HepG2 (cell line): ENCODE measurements at regions not wholly inside any gene's neighbourhood (a gene's known extent, or its start where the extent isn't known, plus 50 kb on each side); places are given as distances from the start of the nearest gene placed in this dataset.

Experiments used
- ATAC-seq: fragments of 200-7000 bp; cut with Tn5 transposase; 3 replicates; pipeline ENCODE4 v1.9.1; 2020; ENCODE audit warnings: mild to moderate bottlenecking, moderate library complexity
- BruUV-seq: library from RNA; stranded (reverse); fragments of 400-500 nt; replicated peaks from 2 replicates; lab custom pipeline; 2021; lab: Mats Ljungman, UMichigan
- CTCF ChIA-PET: fragments of 300-600 bp; formaldehyde crosslinking; extraction: SDS; loops from one replicate; lab custom pipeline; 2021; ENCODE audit warnings: low total read pairs, inconsistent platforms, low intra/inter-chr PET ratio; lab: Yijun Ruan, JAX
- POLR2A ChIA-PET: fragments of 350-600 bp; sonication (Branson Sonifier 250); formaldehyde crosslinking; loops from one replicate; lab custom pipeline; 2020; ENCODE audit warnings: antibody characterized with exemption, inconsistent platforms; lab: Yijun Ruan, JAX
- DNase-seq: peaks from one replicate; pipeline ENCODE4 v3.0.0-alpha.2; 2015; ENCODE audit warnings: low spot score
- FAIRE-seq: peaks from 3 replicates; lab custom pipeline; 2011; peaks lifted over from hg19 to GRCh38; lab: Jason Lieb, UNC
- H2AFZ ChIP-seq: one replicate; pipeline ENCODE4 v1.6.1; 2011; ENCODE audit warnings: low read length, inconsistent platforms
- H3K27ac ChIP-seq: fragments of 300-600 bp; 3 replicates; pipeline ENCODE4 v1.8.0; 2011; ENCODE audit warnings: mixed run types, mild to moderate bottlenecking, mixed read lengths, low read length, inconsistent platforms; ENCODE audit not compliant: insufficient read depth; ENCODE audit errors: extremely low read length
- H3K27me3 ChIP-seq, 2 experiments: fragments of 200-600 bp in 1 of 2; 2 replicates in 1 of 2; 3 replicates in 1 of 2; pipeline versions ENCODE4 v1.6.0 to v1.8.0; 2011; ENCODE audit warnings: low read length in 2 of 2, mild to moderate bottlenecking in 2 of 2, moderate library complexity in 2 of 2, inconsistent platforms in 1 of 2; ENCODE audit not compliant: insufficient read depth in 2 of 2, control insufficient read depth in 1 of 2
- H3K36me3 ChIP-seq, 2 experiments: fragments of 200-600 bp in 1 of 2; replicated peaks in 1 of 2; 2 replicates in 1 of 2; 3 replicates in 1 of 2; pipeline versions ENCODE4 v1.5.1 to v1.8.0; 2011; ENCODE audit warnings: low read length in 2 of 2, inconsistent platforms in 1 of 2; ENCODE audit not compliant: insufficient read depth in 2 of 2, control insufficient read depth in 1 of 2
- H3K4me1 ChIP-seq: 2 replicates; pipeline ENCODE4 v1.5.1; 2012; ENCODE audit warnings: low read length, inconsistent platforms; ENCODE audit not compliant: insufficient read depth
- H3K4me2 ChIP-seq: 2 replicates; pipeline ENCODE4 v1.6.0; 2011; ENCODE audit warnings: low read depth, low read length, inconsistent platforms
- H3K4me3 ChIP-seq, 3 experiments: fragments of 200-600 bp in 1 of 3; sonication (generic), shearing (Covaris generic) in 1 of 3; replicated peaks in 1 of 3; 2 replicates each; pipeline ENCODE4 v1.5.1; 2011 to 2016; ENCODE audit warnings: low read length in 3 of 3, inconsistent platforms in 2 of 3, low read depth in 2 of 3, mild to moderate bottlenecking in 2 of 3, control low read depth in 1 of 3, mixed read lengths in 1 of 3; ENCODE audit not compliant: insufficient read depth in 1 of 3
- H3K79me2 ChIP-seq: one replicate; pipeline ENCODE4 v1.6.1; 2011; ENCODE audit warnings: low read length, inconsistent platforms; ENCODE audit not compliant: insufficient read depth
- H3K9ac ChIP-seq: 2 replicates; pipeline ENCODE4 v1.6.0; 2011; ENCODE audit warnings: mild to moderate bottlenecking, low read depth, low read length, inconsistent platforms; ENCODE audit not compliant: insufficient read depth
- H3K9me3 ChIP-seq: 2 replicates; pipeline ENCODE4 v1.5.1; 2012; ENCODE audit warnings: mild to moderate bottlenecking, low read length
- H4K20me1 ChIP-seq: 2 replicates; pipeline ENCODE4 v1.6.0; 2011; ENCODE audit warnings: inconsistent platforms, mild to moderate bottlenecking, low read length, moderate library complexity; ENCODE audit not compliant: insufficient read depth
- SIN3A ChIP-seq: IDR thresholded peaks from 2 replicates; pipeline ENCODE4 v1.6.1; 2011; ENCODE audit warnings: low read depth, mild to moderate bottlenecking, control low read depth, low read length, borderline replicate concordance
- STAG1 ChIP-seq: sonication (generic); formaldehyde crosslinking; IDR thresholded peaks from 2 replicates; pipeline ENCODE4 v1.4.0; 2020; ENCODE audit warnings: missing genetic modification reagents
- XRCC5 ChIP-seq: fragments of 200-400 bp; formaldehyde crosslinking; optimal IDR thresholded peaks from 2 replicates; pipeline ENCODE3; 2017; ENCODE audit warnings: mild to moderate bottlenecking, low read length
- ZBTB39 ChIP-seq: sonication (generic); formaldehyde crosslinking; IDR thresholded peaks from 2 replicates; pipeline ENCODE4 v1.5.0; 2020; ENCODE audit warnings: missing genetic modification reagents
- WGBS: methylation state at CpG from one replicate; pipeline ENCODE4 v1.1.6; 2017; ENCODE audit warnings: low lambda C conversion rate; 5-methylcytosine and 5-hydroxymethylcytosine counted together
- in situ Hi-C: cut with HindIII; loops from 2 replicates; pipeline ENCODE4 v1.10.0; 2017; ENCODE audit warnings: low pct_unique_long_range_greater_than_20kb; ENCODE audit not compliant: extremely low pct_ligation_motif_present
- intact Hi-C: fragments of 100-400 bp; cut with micrococcal nuclease; formaldehyde crosslinking; loops from one replicate; pipeline ENCODE4 v1.10.0; 2022; ENCODE audit not compliant: unreplicated experiment

- no peak for TF ChIP-seq ZBTB39 (CRISPR knock-in tag)
- TF ChIP-seq STAG1, result peak; percentile 6; the same call in 1 of the 2 replicates
- TF ChIP-seq SIN3A, result no peak
- peak; percentile 28 for TF ChIP-seq XRCC5
- H2AFZ ChIP-seq, result no peak overlapping the region
- no peak overlapping the region for H3K27ac ChIP-seq
- intact Hi-C loops (no loop called here), in situ Hi-C loops (no loop called here)
- H3K4me3 ChIP-seq, result no peak overlapping the region
- peaks cover 0 to 14% of the 10 kb centered on the region in 2 experiments; a peak in 3 of 5 replicates for H3K27me3 ChIP-seq
- H3K9ac ChIP-seq, result no peak overlapping the region
- 22% methylated on average over 4 of the region's 4 CpGs for WGBS
- FAIRE-seq (no peak), ATAC-seq (peak; percentile 82), DNase-seq (no peak)
- peaks cover 6% of the 10 kb centered on the region; the same call in 1 of the 2 replicates for H3K4me1 ChIP-seq
- H4K20me1 ChIP-seq, result no peaks in the 10 kb centered on the region
- ChIA-PET POLR2A (no interaction called here), CTCF (interaction anchor here (1.1 kb wide), 1 partner anchor 103 kb away, joined by 3 read pairs; no protein-coding TSS in a partner anchor)
- no peaks in the 10 kb centered on the region for H3K79me2 ChIP-seq
- BruUV-seq, result no TSS peak
- H3K4me2 ChIP-seq, result no peak overlapping the region
- H3K9me3 ChIP-seq, result no peaks in the 10 kb centered on the region
- no peaks in the 10 kb centered on the region for H3K36me3 ChIP-seq
These were observed 51.2 kb upstream of the SMYD2 start for GRCh38 chr1:214229736-214230135.
